H9 (cell line): ENCODE measurements at regions not wholly inside any gene's neighbourhood (a gene's known extent, or its start where the extent isn't known, plus 50 kb on each side); places are given as distances from the start of the nearest gene placed in this dataset.

ENCODE experiments used
- DNase-seq: peaks from one replicate; pipeline ENCODE4 v3.0.0-alpha.2; 2017
- H2AFZ ChIP-seq: one replicate; pipeline ENCODE4 v1.6.1; 2013; ENCODE audit warnings: mild to moderate bottlenecking, low read length, control low read depth, moderate library complexity
- H2AK5ac ChIP-seq: 2 replicates; pipeline ENCODE4 v1.6.1; 2013; ENCODE audit warnings: low read length, control low read depth, mixed read lengths; ENCODE audit not compliant: insufficient read length
- H2BK120ac ChIP-seq: one replicate; pipeline ENCODE4 v1.6.1; 2013; ENCODE audit warnings: low read depth, mild to moderate bottlenecking, low read length, control low read depth, inconsistent platforms; ENCODE audit not compliant: poor library complexity, severe bottlenecking
- H2BK12ac ChIP-seq: 2 replicates; pipeline ENCODE4 v1.6.1; 2013; ENCODE audit warnings: low read length, control low read depth, mixed read lengths, low read depth; ENCODE audit not compliant: insufficient read length
- H2BK15ac ChIP-seq: 2 replicates; pipeline ENCODE4 v1.6.1; 2013; ENCODE audit warnings: low read depth, low read length, control low read depth
- H2BK20ac ChIP-seq: one replicate; pipeline ENCODE4 v1.6.1; 2013; ENCODE audit warnings: low read depth, mild to moderate bottlenecking, low read length, control low read depth, inconsistent platforms; ENCODE audit not compliant: poor library complexity, severe bottlenecking
- H2BK5ac ChIP-seq: 2 replicates; pipeline ENCODE4 v1.6.1; 2013; ENCODE audit warnings: low read length, control low read depth, mixed read lengths; ENCODE audit not compliant: insufficient read length
- H3K14ac ChIP-seq: 2 replicates; pipeline ENCODE4 v1.6.1; 2013; ENCODE audit warnings: low read length, control low read depth; ENCODE audit not compliant: insufficient read depth
- H3K18ac ChIP-seq: 2 replicates; pipeline ENCODE4 v1.6.1; 2013; ENCODE audit warnings: low read depth, mild to moderate bottlenecking, mixed read lengths, low read length, control low read depth; ENCODE audit not compliant: insufficient read length
- H3K23ac ChIP-seq: 2 replicates; pipeline ENCODE4 v1.6.1; 2013; ENCODE audit warnings: low read length, control low read depth, mixed read lengths, low read depth; ENCODE audit not compliant: insufficient read length
- H3K23me2 ChIP-seq: 2 replicates; pipeline ENCODE4 v1.6.1; 2013; ENCODE audit warnings: low read depth, mild to moderate bottlenecking, mixed read lengths, low read length, control low read depth; ENCODE audit not compliant: insufficient read length, poor library complexity, severe bottlenecking
- H3K27ac ChIP-seq: 2 replicates; pipeline ENCODE4 v1.5.1; 2013; ENCODE audit warnings: low read length, control low read depth, mixed read lengths, low read depth; ENCODE audit not compliant: insufficient read length
- H3K27me3 ChIP-seq: 2 replicates; pipeline ENCODE4 v1.6.1; 2013; ENCODE audit warnings: low read length, control low read depth, inconsistent platforms; ENCODE audit not compliant: insufficient read depth
- H3K4ac ChIP-seq: 2 replicates; pipeline ENCODE4 v1.6.1; 2013; ENCODE audit warnings: low read depth, mild to moderate bottlenecking, control low read depth, inconsistent platforms, low read length, moderate library complexity
- H3K4me1 ChIP-seq: 2 replicates; pipeline ENCODE4 v1.6.1; 2013; ENCODE audit warnings: low read length, control low read depth, inconsistent platforms; ENCODE audit not compliant: insufficient read depth
- H3K4me2 ChIP-seq: 2 replicates; pipeline ENCODE4 v1.6.1; 2013; ENCODE audit warnings: low read length, control low read depth, mixed read lengths; ENCODE audit not compliant: insufficient read length, insufficient read depth
- H3K56ac ChIP-seq: 2 replicates; pipeline ENCODE4 v1.6.1; 2013; ENCODE audit warnings: low read depth, mild to moderate bottlenecking, mixed read lengths, low read length, control low read depth; ENCODE audit not compliant: insufficient read length
- H3K79me1 ChIP-seq: 2 replicates; pipeline ENCODE4 v1.6.1; 2013; ENCODE audit warnings: low read depth, mild to moderate bottlenecking, moderate library complexity, low read length, control low read depth, inconsistent platforms; ENCODE audit not compliant: insufficient read depth, poor library complexity, severe bottlenecking
- H3K79me2 ChIP-seq: 2 replicates; pipeline ENCODE4 v1.6.1; 2013; ENCODE audit warnings: low read length, control low read depth, inconsistent platforms; ENCODE audit not compliant: insufficient read depth
- H3K9ac ChIP-seq: 2 replicates; pipeline ENCODE4 v1.6.1; 2013; ENCODE audit warnings: low read length, control low read depth, mixed read lengths; ENCODE audit not compliant: insufficient read length; ENCODE audit errors: extremely low read depth
- H3K9me3 ChIP-seq: one replicate; pipeline ENCODE4 v1.6.1; 2013; ENCODE audit warnings: low read depth, low read length, inconsistent platforms; ENCODE audit not compliant: control insufficient read depth
- H3T11ph ChIP-seq: one replicate; pipeline ENCODE4 v1.6.1; 2013; ENCODE audit warnings: mild to moderate bottlenecking, low read length, control low read depth, inconsistent platforms
- H4K20me1 ChIP-seq: one replicate; pipeline ENCODE4 v1.6.1; 2013; ENCODE audit not compliant: control insufficient read depth, insufficient read length, insufficient read depth
- H4K5ac ChIP-seq: 2 replicates; pipeline ENCODE4 v1.6.1; 2013; ENCODE audit warnings: low read depth, mild to moderate bottlenecking, mixed read lengths, low read length, control low read depth; ENCODE audit not compliant: insufficient read length
- H4K8ac ChIP-seq: replicated peaks from 2 replicates; pipeline ENCODE4 v1.6.1; 2013; ENCODE audit warnings: low read length, control low read depth, mixed read lengths, low read depth; ENCODE audit not compliant: insufficient read length
- H4K91ac ChIP-seq: 2 replicates; pipeline ENCODE4 v1.6.1; 2013; ENCODE audit warnings: low read depth, mild to moderate bottlenecking, moderate library complexity, mixed read lengths, low read length, control low read depth; ENCODE audit not compliant: insufficient read length
- H3K27ac Mint-ChIP-seq, 3 experiments: 2 replicates in 2 of 3; 3 replicates in 1 of 3; pipeline ENCODE4 v1.8.0; 2020 to 2021; ENCODE audit warnings: mixed read lengths in 3 of 3, mild to moderate bottlenecking in 1 of 3, moderate library complexity in 1 of 3
- H3K27me3 Mint-ChIP-seq: 2 replicates; pipeline ENCODE4 v1.8.0; 2021; ENCODE audit warnings: low read depth, mild to moderate bottlenecking, moderate library complexity, mixed read lengths
- H3K36me3 Mint-ChIP-seq, 3 experiments: 2 replicates in 2 of 3; 3 replicates in 1 of 3; pipeline ENCODE4 v1.8.0; 2020 to 2021; ENCODE audit warnings: low read depth in 3 of 3, mixed read lengths in 3 of 3; ENCODE audit not compliant: insufficient read depth in 1 of 3
- H3K4me1 Mint-ChIP-seq, 2 experiments: 2 replicates each; pipeline ENCODE4 v1.8.0; 2020; ENCODE audit warnings: mixed read lengths in 2 of 2
- H3K4me3 Mint-ChIP-seq, 2 experiments: 2 replicates in 1 of 2; 3 replicates in 1 of 2; pipeline ENCODE4 v1.8.0; 2020 to 2021; ENCODE audit warnings: mild to moderate bottlenecking in 2 of 2, mixed read lengths in 2 of 2, moderate library complexity in 1 of 2
- H3K9me3 Mint-ChIP-seq, 2 experiments: 2 replicates in 1 of 2; 3 replicates in 1 of 2; pipeline ENCODE4 v1.8.0; 2020; ENCODE audit warnings: mild to moderate bottlenecking in 2 of 2, mixed read lengths in 2 of 2, moderate library complexity in 1 of 2
- WGBS: extraction: QIAGEN DNeasy Blood & Tissue Kit; methylation state at CpG from one replicate; pipeline ENCODE4 v1.1.7; 2013; ENCODE audit warnings: missing lambda C conversion rate, low lambda C conversion rate, mixed read lengths; ENCODE audit not compliant: insufficient read length; ENCODE audit errors: extremely low coverage; 5-methylcytosine and 5-hydroxymethylcytosine counted together
- TF ChIP-seq, protein P1 (sequence below): fragments of 200-600 bp; sonication (generic); conservative IDR thresholded peaks from 3 replicates; pipeline ENCODE4 v1.8.0; 2021; ENCODE audit warnings: antibody characterized with exemption, mild to moderate bottlenecking

DNA sequence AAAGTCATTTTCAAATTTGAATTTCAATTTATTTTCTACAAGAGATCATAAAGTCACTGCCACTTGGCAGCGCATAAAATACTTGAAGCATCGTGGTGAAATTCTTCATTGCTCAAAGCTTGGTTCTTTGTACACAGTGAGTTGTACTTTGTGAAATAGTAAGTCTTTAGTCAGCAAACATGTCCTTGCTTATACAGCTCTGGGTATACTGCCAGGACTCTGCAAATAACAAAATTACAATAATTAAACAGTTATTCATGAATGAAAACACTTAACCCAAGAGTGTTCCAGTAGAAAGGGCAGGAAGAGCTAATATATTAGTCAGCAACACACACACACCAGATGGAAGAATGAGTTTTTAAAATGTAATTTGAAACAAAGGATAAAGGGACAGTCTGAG lies 1300.9 kb upstream of the DIAPH2 start:
- Histone ChIP-seq H3K18ac (no peak overlapping the region), H3K56ac (no peak overlapping the region), H3K79me1 (no peaks in the 10 kb centered on the region), H2BK120ac (no peak overlapping the region), H3K79me2 (no peaks in the 10 kb centered on the region), H2AFZ (no peak overlapping the region), H3K27me3 (no peaks in the 10 kb centered on the region), H3T11ph (no peak overlapping the region), H4K20me1 (no peaks in the 10 kb centered on the region), H3K14ac (no peak overlapping the region), H3K27ac (no peak overlapping the region), H3K9me3 (no peaks in the 10 kb centered on the region), H4K8ac (no peak overlapping the region), H2BK12ac (no peak overlapping the region), H2BK15ac (no peak overlapping the region), H3K4me1 (no peaks in the 10 kb centered on the region), H4K91ac (no peak overlapping the region), H3K9ac (no peak overlapping the region), H4K5ac (no peak overlapping the region), H2AK5ac (no peak overlapping the region), H3K4ac (no peak overlapping the region), H3K4me2 (no peak overlapping the region), H3K23me2 (no peaks in the 10 kb centered on the region), H2BK5ac (no peak overlapping the region), H3K23ac (no peak overlapping the region), H2BK20ac (no peak overlapping the region)
- H3K4me3 Mint-ChIP-seq, result no peak overlapping the region
- no peaks in the 10 kb centered on the region for H3K36me3 Mint-ChIP-seq
- no peak for DNase-seq
- no peaks in the 10 kb centered on the region for H3K4me1 Mint-ChIP-seq
- no peaks in the 10 kb centered on the region; the same call in 1 of the 2 replicates for H3K27me3 Mint-ChIP-seq
- no peaks in the 10 kb centered on the region; a peak in 1 of 5 replicates for H3K9me3 Mint-ChIP-seq
- no peak overlapping the region for H3K27ac Mint-ChIP-seq
- no CpG with 5 or more reads among the region's 2 CpGs for WGBS
- TF ChIP-seq, protein P1, sequence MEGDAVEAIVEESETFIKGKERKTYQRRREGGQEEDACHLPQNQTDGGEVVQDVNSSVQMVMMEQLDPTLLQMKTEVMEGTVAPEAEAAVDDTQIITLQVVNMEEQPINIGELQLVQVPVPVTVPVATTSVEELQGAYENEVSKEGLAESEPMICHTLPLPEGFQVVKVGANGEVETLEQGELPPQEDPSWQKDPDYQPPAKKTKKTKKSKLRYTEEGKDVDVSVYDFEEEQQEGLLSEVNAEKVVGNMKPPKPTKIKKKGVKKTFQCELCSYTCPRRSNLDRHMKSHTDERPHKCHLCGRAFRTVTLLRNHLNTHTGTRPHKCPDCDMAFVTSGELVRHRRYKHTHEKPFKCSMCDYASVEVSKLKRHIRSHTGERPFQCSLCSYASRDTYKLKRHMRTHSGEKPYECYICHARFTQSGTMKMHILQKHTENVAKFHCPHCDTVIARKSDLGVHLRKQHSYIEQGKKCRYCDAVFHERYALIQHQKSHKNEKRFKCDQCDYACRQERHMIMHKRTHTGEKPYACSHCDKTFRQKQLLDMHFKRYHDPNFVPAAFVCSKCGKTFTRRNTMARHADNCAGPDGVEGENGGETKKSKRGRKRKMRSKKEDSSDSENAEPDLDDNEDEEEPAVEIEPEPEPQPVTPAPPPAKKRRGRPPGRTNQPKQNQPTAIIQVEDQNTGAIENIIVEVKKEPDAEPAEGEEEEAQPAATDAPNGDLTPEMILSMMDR, result no peak
